ENCODE measurements at regions not wholly inside any gene's neighbourhood (a gene's known extent, or its start where the extent isn't known, plus 50 kb on each side); places are given as distances from the start of the nearest gene placed in this dataset.

- no peaks in the 10 kb centered on the region for H3K4me1 ChIP-seq (replicated peaks; ENCODE audit: insufficient read depth)
- H3K27ac ChIP-seq = no peak overlapping the region
- H3K9me2 ChIP-seq (ENCODE audit: insufficient read depth) = no peaks in the 10 kb centered on the region
- no peaks in the 10 kb centered on the region for H4K20me1 ChIP-seq (ENCODE audit: insufficient read depth)
- ChIA-PET POLR2A (ENCODE audit: unreplicated experiment) (no interaction called here), CTCF (no interaction called here)
- no peaks in the 10 kb centered on the region for H3F3A ChIP-seq (ENCODE audit: insufficient read depth, low read depth)
- intact Hi-C loops (cut with micrococcal nuclease; ENCODE audit: unreplicated experiment) = no loop called here
- no peaks in the 10 kb centered on the region for H3K9me3 ChIP-seq (ENCODE audit: insufficient read depth, low read depth)
- TF ChIP-seq EZH2 (IDR thresholded peaks at IDR 0.05; ENCODE audit: low read depth) (no peak), CTCF (conservative IDR thresholded peaks at IDR 0.05) (no peak)
- H3K79me2 ChIP-seq (ENCODE audit: low read depth) = no peaks in the 10 kb centered on the region
- no peaks in the 10 kb centered on the region for H3K27me3 ChIP-seq (ENCODE audit: insufficient read depth, low read depth)
- BruUV-seq (replicated peaks) = no TSS peak
- H2AFZ ChIP-seq = 0 out of 2 replicates have a peak overlapping the region, but pooled peaks have one; percentile 37
- H3K4me3 ChIP-seq = no peak overlapping the region
- no peaks in the 10 kb centered on the region for H3K36me3 ChIP-seq (ENCODE audit: low read depth)
- no peak for DNase-seq
- H3K4me2 ChIP-seq = no peak overlapping the region
These were observed 580.1 kb upstream of the BTBD3 start for GRCh38 chr20:11337361-11338130.

GRCh38 chr20:11338496-11339306, 579.0 kb upstream of the BTBD3 start:
- CTCF ChIA-PET = no interaction called here
- Histone ChIP-seq H2AFZ (no peak overlapping the region), H3K4me2 (no peak overlapping the region), H4K20me1 (ENCODE audit: insufficient read depth) (no peaks in the 10 kb centered on the region), H3K27ac (no peak overlapping the region), H3F3A (ENCODE audit: insufficient read depth, low read depth) (no peaks in the 10 kb centered on the region), H3K27me3 (ENCODE audit: insufficient read depth, low read depth) (no peaks in the 10 kb centered on the region), H3K36me3 (ENCODE audit: low read depth) (no peaks in the 10 kb centered on the region), H3K9me3 (ENCODE audit: insufficient read depth, low read depth) (no peaks in the 10 kb centered on the region), H3K4me1 (replicated peaks; ENCODE audit: insufficient read depth) (no peaks in the 10 kb centered on the region), H3K79me2 (ENCODE audit: low read depth) (no peaks in the 10 kb centered on the region), H3K4me3 (no peak overlapping the region), H3K9me2 (ENCODE audit: insufficient read depth) (no peaks in the 10 kb centered on the region)
- TF ChIP-seq EZH2 (IDR thresholded peaks at IDR 0.05; ENCODE audit: low read depth) (no peak), CTCF (conservative IDR thresholded peaks at IDR 0.05) (no peak)
- POLR2A ChIA-PET (ENCODE audit: unreplicated experiment) = no interaction called here
- intact Hi-C loops (cut with micrococcal nuclease; ENCODE audit: unreplicated experiment) = no loop called here
- no TSS peak for BruUV-seq (replicated peaks)
- no peak for DNase-seq

- H2AFZ ChIP-seq = no peak overlapping the region
- intact Hi-C loops (cut with micrococcal nuclease; ENCODE audit: unreplicated experiment) = no loop called here
- H3K4me1 ChIP-seq (replicated peaks; ENCODE audit: insufficient read depth) = no peaks in the 10 kb centered on the region
- no peaks in the 10 kb centered on the region for H4K20me1 ChIP-seq (ENCODE audit: insufficient read depth)
- no peaks in the 10 kb centered on the region for H3K36me3 ChIP-seq (ENCODE audit: low read depth)
- no peaks in the 10 kb centered on the region for H3K27me3 ChIP-seq (ENCODE audit: insufficient read depth, low read depth)
- no peaks in the 10 kb centered on the region for H3K9me2 ChIP-seq (ENCODE audit: insufficient read depth)
- no TSS peak for BruUV-seq (replicated peaks)
- no peaks in the 10 kb centered on the region for H3F3A ChIP-seq (ENCODE audit: insufficient read depth, low read depth)
- no peak overlapping the region for H3K4me2 ChIP-seq
- TF ChIP-seq CTCF (conservative IDR thresholded peaks at IDR 0.05) (no peak), EZH2 (IDR thresholded peaks at IDR 0.05; ENCODE audit: low read depth) (no peak)
- CTCF ChIA-PET = no interaction called here
- POLR2A ChIA-PET (ENCODE audit: unreplicated experiment) = no interaction called here
- no peak overlapping the region for H3K4me3 ChIP-seq
- no peak overlapping the region for H3K27ac ChIP-seq
- no peak for DNase-seq
- no peaks in the 10 kb centered on the region for H3K9me3 ChIP-seq (ENCODE audit: insufficient read depth, low read depth)
- no peaks in the 10 kb centered on the region for H3K79me2 ChIP-seq (ENCODE audit: low read depth)
These were observed 572.8 kb upstream of the BTBD3 start for GRCh38 chr20:11344939-11345338.
